Heart right ventricle (tissue), 16 donors: ENCODE measurements at regions not wholly inside any gene's neighbourhood (a gene's known extent, or its start where the extent isn't known, plus 50 kb on each side); places are given as distances from the start of the nearest gene placed in this dataset.

Experiments used
- ATAC-seq, 8 donors: fragments of 200-7000 bp; cut with Tn5 transposase; one replicate each; pipeline ENCODE4 v1.9.1; 2020; ENCODE audit warnings: mild to moderate bottlenecking in 8 of 8, moderate library complexity in 8 of 8, moderate number of reproducible peaks in 1 of 8
- DNase-seq, 2 donors: peaks; one replicate each; pipeline ENCODE4 v3.0.0-alpha.2; 2020
- H3K27ac ChIP-seq, 10 donors: fragments of 200-600 bp; sonication (generic) in 2 of 10; one replicate each; pipeline versions ENCODE4 v1.5.0 to v1.8.0; 2020 to 2022; ENCODE audit warnings: mild to moderate bottlenecking in 3 of 10
- H3K27me3 ChIP-seq, 7 donors: fragments of 200-600 bp; one replicate each; pipeline ENCODE4 v1.8.0; 2021 to 2022; ENCODE audit warnings: mild to moderate bottlenecking in 2 of 7
- H3K36me3 ChIP-seq, 9 donors: fragments of 200-600 bp; sonication (generic) in 1 of 9; one replicate each; pipeline versions ENCODE4 v1.5.0 to v1.8.0; 2020 to 2022; ENCODE audit warnings: mild to moderate bottlenecking in 2 of 9
- H3K4me1 ChIP-seq, 9 donors: fragments of 200-600 bp; sonication (generic) in 1 of 9; one replicate each; pipeline versions ENCODE4 v1.5.0 to v1.8.0; 2020 to 2022; ENCODE audit warnings: mild to moderate bottlenecking in 4 of 9
- H3K4me3 ChIP-seq, 10 donors: fragments of 200-600 bp; sonication (generic) in 2 of 10; one replicate each; pipeline versions ENCODE4 v1.5.0 to v1.8.0; 2020 to 2022; ENCODE audit warnings: mild to moderate bottlenecking in 7 of 10, moderate library complexity in 2 of 10
- H3K9me3 ChIP-seq, 11 donors: fragments of 200-600 bp in 10 of 11; sonication (generic) in 2 of 11; one replicate each; pipeline versions ENCODE4 v1.5.0 to v1.8.0; 2013 to 2022; ENCODE audit warnings: mild to moderate bottlenecking in 2 of 11, control low read depth in 1 of 11, moderate library complexity in 1 of 11
- WGBS, 2 donors: extraction: QIAGEN DNeasy Blood & Tissue Kit; methylation state at CpG; one replicate each; pipeline ENCODE4 v1.1.7; 2013; ENCODE audit warnings: inconsistent platforms in 1 of 2; 5-methylcytosine and 5-hydroxymethylcytosine counted together
- intact Hi-C, 10 donors: fragments of 100-400 bp; cut with DNase I; formaldehyde crosslinking; loops; one replicate each; pipeline versions ENCODE4 v1.11.1 to v1.14.2; 2022
- TF ChIP-seq, protein P1 (sequence below), 9 donors: fragments of 200-600 bp; sonication (generic) in 2 of 9; IDR thresholded peaks; one replicate each; pipeline versions ENCODE4 v1.5.0 to v1.8.0; 2021 to 2022; ENCODE audit warnings: antibody characterized with exemption in 9 of 9, mild to moderate bottlenecking in 5 of 9, moderate library complexity in 1 of 9
- donor health status: Arrhythmogenic right ventricular cardiomyopathy.
- donor health status: ischemic (EF 13 %, LVEDD 7.1; RV severe dilation, severe dysfunction).
- donor health status: healthy with polysubstance abuse.
- donor health status: DM: no; HTN: yes; CAD: no.
- donor health status: DM: no; HTN: no; CAD: no.
- donor health status: ischemic (EF 25% LVEDD 6.9; RV normal size, moderate dysfunction).
- donor health status: ischemic (EF 25% LVEDD 5.7; RV mildly dilated, moderate dysfunction).
- donor health status: healthy.
- donor health status: DM: yes; HTN: yes; CAD: no.
- donor health status: Ischemic cardiomyopathy.
- donor health status: ischemic (EF 35%, LVEDD 5.7; RV mildly dilated, moderate dysfunction).
- donor health status: nonischemic (EF 11% LVEDD 7.7; RV severe dilation, severe dysfunction).
- donor health status: DM: yes; HTN: yes; CAD: no.
- donor health status: PGD.
- donor health status: ischemic (EF 29% LVEDD 5.4; RV normal size, mild dysfunction).
- donor health status: nonischemic (EF 23%, LVEDD 6.1; RV moderate dilation, normal function).

GRCh38 chr2:65490222-65490621 lies 57.8 kb upstream of the SPRED2 start:
- Histone ChIP-seq H3K4me3 (no peak overlapping the region), H3K36me3 (no peaks in the 10 kb centered on the region), H3K4me1 (no peaks in the 10 kb centered on the region), H3K27me3 (no peaks in the 10 kb centered on the region), H3K9me3 (peaks cover 0 to 22% (median 0%) of the 10 kb centered on the region in 11 donors), H3K27ac (no peak overlapping the region)
- intact Hi-C loops: no loop called here
- ATAC-seq (no peak), DNase-seq (no peak)
- TF ChIP-seq, protein P1, sequence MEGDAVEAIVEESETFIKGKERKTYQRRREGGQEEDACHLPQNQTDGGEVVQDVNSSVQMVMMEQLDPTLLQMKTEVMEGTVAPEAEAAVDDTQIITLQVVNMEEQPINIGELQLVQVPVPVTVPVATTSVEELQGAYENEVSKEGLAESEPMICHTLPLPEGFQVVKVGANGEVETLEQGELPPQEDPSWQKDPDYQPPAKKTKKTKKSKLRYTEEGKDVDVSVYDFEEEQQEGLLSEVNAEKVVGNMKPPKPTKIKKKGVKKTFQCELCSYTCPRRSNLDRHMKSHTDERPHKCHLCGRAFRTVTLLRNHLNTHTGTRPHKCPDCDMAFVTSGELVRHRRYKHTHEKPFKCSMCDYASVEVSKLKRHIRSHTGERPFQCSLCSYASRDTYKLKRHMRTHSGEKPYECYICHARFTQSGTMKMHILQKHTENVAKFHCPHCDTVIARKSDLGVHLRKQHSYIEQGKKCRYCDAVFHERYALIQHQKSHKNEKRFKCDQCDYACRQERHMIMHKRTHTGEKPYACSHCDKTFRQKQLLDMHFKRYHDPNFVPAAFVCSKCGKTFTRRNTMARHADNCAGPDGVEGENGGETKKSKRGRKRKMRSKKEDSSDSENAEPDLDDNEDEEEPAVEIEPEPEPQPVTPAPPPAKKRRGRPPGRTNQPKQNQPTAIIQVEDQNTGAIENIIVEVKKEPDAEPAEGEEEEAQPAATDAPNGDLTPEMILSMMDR (IDR thresholded peaks at IDR 0.05): no peak
- 95 to 98% methylated on average over 3 of the region's 3 CpGs for WGBS, 2 donors

DNA sequence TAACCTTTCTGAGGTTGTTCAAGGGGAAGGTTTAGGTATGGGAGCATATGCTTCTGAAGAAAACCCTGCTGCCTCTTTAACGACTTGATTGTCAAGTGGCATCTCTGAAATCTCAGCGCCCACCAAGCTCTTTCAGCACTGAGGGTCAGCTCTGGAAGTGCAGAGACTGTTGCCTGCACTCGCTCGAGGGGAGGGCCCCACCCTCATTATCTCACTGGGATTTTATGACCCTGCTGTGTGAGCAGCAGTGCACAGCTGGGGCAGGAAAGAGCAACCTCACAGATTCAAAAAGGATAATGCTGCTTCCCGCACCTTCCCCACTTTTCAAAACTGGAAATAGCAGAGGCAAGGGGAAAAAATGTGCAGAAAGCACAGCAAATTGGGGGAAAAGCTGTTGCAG lies 56.9 kb upstream of the SPRED2 start:
- peaks cover 0 to 22% (median 0%) of the 10 kb centered on the region in 11 donors for H3K9me3 ChIP-seq
- DNase-seq (no peak), ATAC-seq (no peak)
- no peak overlapping the region for H3K4me3 ChIP-seq
- intact Hi-C loops: no loop called here
- H3K27me3 ChIP-seq: no peaks in the 10 kb centered on the region
- TF ChIP-seq, protein P1 (IDR thresholded peaks at IDR 0.05): no peak
- H3K36me3 ChIP-seq: no peaks in the 10 kb centered on the region
- 46 to 50% methylated on average over 5 of the region's 5 CpGs for whole genome bisulfite sequencing, 2 donors
- no peak overlapping the region for H3K27ac ChIP-seq
- H3K4me1 ChIP-seq: no peaks in the 10 kb centered on the region

- TF ChIP-seq, protein P1 (IDR thresholded peaks at IDR 0.05): no peak
- Histone ChIP-seq H3K9me3 (peaks cover 0 to 22% (median 0%) of the 10 kb centered on the region in 11 donors), H3K4me3 (no peak overlapping the region), H3K27me3 (no peaks in the 10 kb centered on the region), H3K4me1 (no peaks in the 10 kb centered on the region), H3K27ac (no peak overlapping the region), H3K36me3 (no peaks in the 10 kb centered on the region)
- 92 to 95% methylated on average over 3 of the region's 3 CpGs for WGBS, 2 donors
- DNase-seq (no peak), ATAC-seq (no peak)
- intact Hi-C loops: no loop called here
Observed at GRCh38 chr2:65488527-65488926, 56.1 kb upstream of the SPRED2 start.

DNA sequence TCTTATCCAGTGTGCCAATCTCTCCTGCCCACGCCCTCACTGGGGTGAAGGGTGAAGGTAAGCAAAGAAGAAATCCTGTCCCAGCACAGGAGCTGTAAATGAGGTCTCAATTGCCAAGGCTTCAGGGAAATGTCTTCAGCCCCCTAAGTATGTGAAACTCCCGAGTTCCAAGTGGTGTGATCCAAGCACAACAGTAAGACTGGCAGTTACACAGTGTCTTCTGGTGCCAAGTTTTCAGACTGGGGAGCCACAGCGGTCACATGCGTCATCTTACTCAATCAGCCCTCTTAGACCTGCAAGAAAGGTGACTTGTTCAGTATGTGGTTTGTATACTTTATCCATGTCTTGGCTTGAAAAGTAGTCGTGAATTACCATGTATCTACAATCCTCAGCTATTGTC lies 55.0 kb upstream of the SPRED2 start:
- TF ChIP-seq, protein P1 (IDR thresholded peaks at IDR 0.05): no peak
- no peak overlapping the region for H3K4me3 ChIP-seq

More for the DNA sequence above, 55.0 kb upstream of the SPRED2 start:
- H3K9me3 ChIP-seq: peaks cover 0 to 22% (median 0%) of the 10 kb centered on the region in 11 donors
- DNase-seq (no peak), ATAC-seq (no peak)
- 93 to 94% methylated on average over 5 of the region's 5 CpGs for WGBS, 2 donors
- intact Hi-C loops: no loop called here
- no peak overlapping the region for H3K27ac ChIP-seq
- H3K27me3 ChIP-seq: no peaks in the 10 kb centered on the region
- H3K4me1 ChIP-seq: no peaks in the 10 kb centered on the region
- H3K36me3 ChIP-seq: no peaks in the 10 kb centered on the region
